Endothelial cell of umbilical vein (primary cell): ENCODE measurements at regions not wholly inside any gene's neighbourhood (a gene's known extent, or its start where the extent isn't known, plus 50 kb on each side); places are given as distances from the start of the nearest gene placed in this dataset.

Source experiments
- BruUV-seq: library from RNA; stranded (reverse); fragments of 400-500 nt; replicated peaks from 2 replicates; lab custom pipeline; 2021; lab: Mats Ljungman, UMichigan
- CTCF ChIA-PET: fragments of 300-600, 350-600 bp; sonication (Branson Sonifier 250); formaldehyde crosslinking; loops from one replicate; lab custom pipeline; 2021; ENCODE audit warnings: antibody characterized with exemption, inconsistent platforms; lab: Charles Lee
- POLR2A ChIA-PET: fragments of 300-600, 350-600 bp; sonication (Branson Sonifier 250); formaldehyde crosslinking; loops from one replicate; lab custom pipeline; 2021; ENCODE audit warnings: antibody characterized with exemption, inconsistent platforms; lab: Charles Lee
- DNase-seq: peaks from one replicate; pipeline ENCODE4 v3.0.0-alpha.2; 2011; ENCODE audit warnings: low read depth, low spot score
- FAIRE-seq: peaks from 2 replicates; lab custom pipeline; 2011; peaks lifted over from hg19 to GRCh38; lab: Jason Lieb, UNC
- H2AFZ ChIP-seq: 2 replicates; pipeline ENCODE4 v1.6.0; 2012; ENCODE audit warnings: low read depth, low read length, control low read depth, inconsistent platforms
- H3K27ac ChIP-seq: 2 replicates; pipeline ENCODE4 v1.5.1; 2011; ENCODE audit warnings: low read depth, mild to moderate bottlenecking, control low read depth, low read length, moderate library complexity; ENCODE audit not compliant: insufficient read depth
- H3K27me3 ChIP-seq, 2 experiments: 2 replicates each; pipeline versions ENCODE4 v1.6.0 to v1.6.1; 2011; ENCODE audit warnings: low read length in 2 of 2, mixed read lengths in 1 of 2; ENCODE audit not compliant: control insufficient read depth in 2 of 2, insufficient read depth in 2 of 2
- H3K36me3 ChIP-seq, 2 experiments: 2 replicates in 1 of 2; 3 replicates in 1 of 2; pipeline ENCODE4 v1.5.1; 2011; ENCODE audit warnings: low read length in 2 of 2, mild to moderate bottlenecking in 1 of 2, moderate library complexity in 1 of 2; ENCODE audit not compliant: control insufficient read depth in 2 of 2, insufficient read depth in 2 of 2; ENCODE audit errors: extremely low read depth in 1 of 2
- H3K4me1 ChIP-seq: 3 replicates; pipeline ENCODE4 v1.5.1; 2011; ENCODE audit warnings: mild to moderate bottlenecking, low read length; ENCODE audit not compliant: control insufficient read depth, insufficient read depth; ENCODE audit errors: extremely low read depth
- H3K4me2 ChIP-seq: 2 replicates; pipeline ENCODE4 v1.6.1; 2011; ENCODE audit warnings: low read length, control low read depth, mixed read lengths; ENCODE audit not compliant: insufficient read depth
- H3K4me3 ChIP-seq, 3 experiments: fragments of 200-600 bp in 1 of 3; sonication (generic), shearing (Covaris generic) in 1 of 3; replicated peaks in 1 of 3; 2 replicates each; pipeline ENCODE4 v1.5.1; 2011 to 2016; ENCODE audit warnings: control low read depth in 3 of 3, low read length in 3 of 3, mild to moderate bottlenecking in 2 of 3, inconsistent platforms in 1 of 3, low read depth in 1 of 3, moderate library complexity in 1 of 3; ENCODE audit not compliant: insufficient read depth in 1 of 3
- H3K79me2 ChIP-seq: 2 replicates; pipeline ENCODE4 v1.6.0; 2012; ENCODE audit warnings: low read length, inconsistent platforms; ENCODE audit not compliant: control insufficient read depth, insufficient read depth
- H3K9ac ChIP-seq: replicated peaks from 2 replicates; pipeline ENCODE3; 2011; ENCODE audit warnings: low read length, control low read depth; ENCODE audit not compliant: insufficient read depth; ENCODE audit errors: extremely low read depth
- H3K9me1 ChIP-seq: replicated peaks from 3 replicates; pipeline ENCODE4 v1.6.0; 2011; ENCODE audit warnings: mild to moderate bottlenecking, low read length; ENCODE audit not compliant: control insufficient read depth, insufficient read depth; ENCODE audit errors: extremely low read depth
- H3K9me3 ChIP-seq: replicated peaks from 2 replicates; pipeline ENCODE4 v1.5.1; 2012; ENCODE audit warnings: low read length, inconsistent platforms; ENCODE audit not compliant: control insufficient read depth, insufficient read depth
- H4K20me1 ChIP-seq: replicated peaks from 2 replicates; pipeline ENCODE3; 2011; ENCODE audit warnings: mild to moderate bottlenecking, low read length; ENCODE audit not compliant: control insufficient read depth, insufficient read depth; ENCODE audit errors: extremely low read depth
- CTCF ChIP-seq, 2 donors: IDR thresholded peaks; 1 replicate in 1 of 2; 2 replicates in 1 of 2; pipeline ENCODE4 v1.5.1; 2011; ENCODE audit warnings: low read length in 2 of 2, mild to moderate bottlenecking in 2 of 2, moderate library complexity in 2 of 2, control low read depth in 1 of 2, inconsistent platforms in 1 of 2, low read depth in 1 of 2; ENCODE audit not compliant: insufficient read depth in 1 of 2; ENCODE audit errors: extremely low read depth in 1 of 2
- EZH2 ChIP-seq: IDR thresholded peaks from 2 replicates; pipeline ENCODE4 v1.6.1; 2012; ENCODE audit warnings: borderline replicate concordance, low read depth, mild to moderate bottlenecking, moderate library complexity, low read length, inconsistent platforms; ENCODE audit not compliant: severe bottlenecking
- FOS ChIP-seq: IDR thresholded peaks from 2 replicates; pipeline ENCODE4 v1.6.1; 2011; ENCODE audit warnings: mild to moderate bottlenecking, low read length, moderate library complexity, borderline replicate concordance; ENCODE audit not compliant: insufficient read depth
- GATA2 ChIP-seq: IDR thresholded peaks from 2 replicates; pipeline ENCODE4 v1.7.0; 2011; ENCODE audit warnings: low read depth, mild to moderate bottlenecking, moderate library complexity, mixed read lengths, low read length; ENCODE audit not compliant: insufficient read length, insufficient read depth
- JUN ChIP-seq: IDR thresholded peaks from 2 replicates; pipeline ENCODE4 v1.6.1; 2011; ENCODE audit warnings: borderline replicate concordance, low read depth; ENCODE audit not compliant: insufficient read length, insufficient read depth
- MAX ChIP-seq: IDR thresholded peaks from 2 replicates; pipeline ENCODE4 v1.6.1; 2011; ENCODE audit not compliant: insufficient read depth, insufficient read length
- MYC ChIP-seq: IDR thresholded peaks from one replicate; pipeline ENCODE4 v1.6.1; 2011; ENCODE audit warnings: mild to moderate bottlenecking, low read depth, low read length
- POLR2A ChIP-seq: IDR thresholded peaks from 2 replicates; pipeline ENCODE4 v1.6.1; 2012; ENCODE audit warnings: low read depth, mild to moderate bottlenecking, control low read depth, low read length
- POLR2AphosphoS5 ChIP-seq: IDR thresholded peaks from 2 replicates; pipeline ENCODE4 v1.6.1; 2012; ENCODE audit warnings: low read depth, mild to moderate bottlenecking, control low read depth, low read length, moderate library complexity; ENCODE audit not compliant: insufficient read depth
- dilution Hi-C: fragments of 300-500 bp; cut with MboI; formaldehyde crosslinking; loops from one replicate; pipeline ENCODE4 v1.15.0; 2019; ENCODE audit warnings: low sequenced_read_pairs; ENCODE audit not compliant: extremely low pct_ligation_motif_present
- intact Hi-C: fragments of 100-400 bp; cut with micrococcal nuclease; formaldehyde crosslinking; loops from one replicate; pipeline ENCODE4 v1.10.0; 2022

DNA sequence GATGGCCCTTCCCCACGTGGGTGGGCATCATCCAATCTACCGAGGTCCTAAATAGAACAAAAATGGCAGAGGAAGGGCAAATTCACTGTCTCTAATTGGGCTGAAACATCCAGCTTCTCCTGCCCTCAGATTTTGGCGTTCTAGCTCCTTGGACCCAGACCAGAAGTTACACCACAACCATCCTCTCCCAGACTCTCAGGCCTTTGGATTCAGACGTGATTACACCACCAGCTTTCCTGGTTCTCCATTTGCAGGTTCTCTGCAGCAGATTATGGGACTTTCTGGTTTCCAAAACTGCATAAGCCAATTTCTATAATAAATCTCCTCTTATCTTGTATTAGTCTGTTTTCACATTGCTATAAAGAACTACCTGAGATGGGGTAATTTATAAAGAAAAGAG is 73.6 kb upstream of the STARD4 start:
- Histone ChIP-seq H3K9ac (no peak overlapping the region), H3K27me3 (no peaks in the 10 kb centered on the region), H4K20me1 (no peaks in the 10 kb centered on the region), H3K9me1 (no peaks in the 10 kb centered on the region), H3K27ac (no peak overlapping the region), H3K79me2 (no peaks in the 10 kb centered on the region), H3K4me1 (peaks cover 26% of the 10 kb centered on the region), H3K4me3 (no peak overlapping the region), H2AFZ (no peak overlapping the region), H3K4me2 (no peak overlapping the region), H3K9me3 (no peaks in the 10 kb centered on the region), H3K36me3 (no peaks in the 10 kb centered on the region)
- DNase-seq (no peak), FAIRE-seq (no peak)
- ChIA-PET CTCF (interaction anchor here (2.0 kb wide), 2 partner anchors 35 to 112 kb away, joined by 6 to 11 read pairs; no protein-coding TSS in a partner anchor), POLR2A (no interaction called here)
- dilution Hi-C loops = no loop called here
- BruUV-seq = no TSS peak
- intact Hi-C loops = loop anchor here (2.0 kb wide), 1 partner anchor 17 kb away; no protein-coding TSS in a partner anchor
- no peak for TF ChIP-seq CTCF (IDR thresholded peaks at IDR 0.05; ENCODE audit: extremely low read depth in 1 of 2, insufficient read depth in 1 of 2, low read depth in 1 of 2, low read length in 2 of 2)
- TF ChIP-seq JUN = no peak
- TF ChIP-seq MAX = no peak
- TF ChIP-seq POLR2A = no peak
- no peak for TF ChIP-seq EZH2
- no peak for TF ChIP-seq GATA2
- TF ChIP-seq MYC = no peak
- no peak for TF ChIP-seq POLR2AphosphoS5
- no peak for TF ChIP-seq FOS
